Endothelial cell of umbilical vein (primary cell): ENCODE measurements at regions not wholly inside any gene's neighbourhood (a gene's known extent, or its start where the extent isn't known, plus 50 kb on each side); places are given as distances from the start of the nearest gene placed in this dataset.
A peak's percentile ranks its signal among the peaks of the same experiment; 100 is the strongest.

ENCODE experiments used
- CTCF ChIP-seq, 2 donors: IDR thresholded peaks; 1 replicate in 1 of 2; 2 replicates in 1 of 2; pipeline ENCODE4 v1.5.1; 2011; ENCODE audit warnings: low read length in 2 of 2, mild to moderate bottlenecking in 2 of 2, moderate library complexity in 2 of 2, control low read depth in 1 of 2, inconsistent platforms in 1 of 2, low read depth in 1 of 2; ENCODE audit not compliant: insufficient read depth in 1 of 2; ENCODE audit errors: extremely low read depth in 1 of 2
- EZH2 ChIP-seq: IDR thresholded peaks from 2 replicates; pipeline ENCODE4 v1.6.1; 2012; ENCODE audit warnings: borderline replicate concordance, low read depth, mild to moderate bottlenecking, moderate library complexity, low read length, inconsistent platforms; ENCODE audit not compliant: severe bottlenecking
- FOS ChIP-seq: IDR thresholded peaks from 2 replicates; pipeline ENCODE4 v1.6.1; 2011; ENCODE audit warnings: mild to moderate bottlenecking, low read length, moderate library complexity, borderline replicate concordance; ENCODE audit not compliant: insufficient read depth
- GATA2 ChIP-seq: IDR thresholded peaks from 2 replicates; pipeline ENCODE4 v1.7.0; 2011; ENCODE audit warnings: low read depth, mild to moderate bottlenecking, moderate library complexity, mixed read lengths, low read length; ENCODE audit not compliant: insufficient read length, insufficient read depth
- JUN ChIP-seq: IDR thresholded peaks from 2 replicates; pipeline ENCODE4 v1.6.1; 2011; ENCODE audit warnings: borderline replicate concordance, low read depth; ENCODE audit not compliant: insufficient read length, insufficient read depth
- MYC ChIP-seq: IDR thresholded peaks from one replicate; pipeline ENCODE4 v1.6.1; 2011; ENCODE audit warnings: mild to moderate bottlenecking, low read depth, low read length
- POLR2A ChIP-seq: IDR thresholded peaks from 2 replicates; pipeline ENCODE4 v1.6.1; 2012; ENCODE audit warnings: low read depth, mild to moderate bottlenecking, control low read depth, low read length
- POLR2AphosphoS5 ChIP-seq: IDR thresholded peaks from 2 replicates; pipeline ENCODE4 v1.6.1; 2012; ENCODE audit warnings: low read depth, mild to moderate bottlenecking, control low read depth, low read length, moderate library complexity; ENCODE audit not compliant: insufficient read depth
- TF ChIP-seq, protein P1 (sequence below): IDR thresholded peaks from 2 replicates; pipeline ENCODE4 v1.6.1; 2011; ENCODE audit not compliant: insufficient read depth, insufficient read length

GRCh38 chr14:53409969-53410368 lies 256.8 kb upstream of the DDHD1 start:
- TF ChIP-seq CTCF (IDR thresholded peaks at IDR 0.05; ENCODE audit: extremely low read depth in 1 of 2, insufficient read depth in 1 of 2, low read depth in 1 of 2, low read length in 2 of 2) = no peak
- no peak for TF ChIP-seq POLR2A
- no peak for TF ChIP-seq EZH2
- TF ChIP-seq POLR2AphosphoS5 = no peak
- no peak for TF ChIP-seq MYC
- TF ChIP-seq JUN = peak; percentile 6
- no peak for TF ChIP-seq FOS
- TF ChIP-seq, protein P1, sequence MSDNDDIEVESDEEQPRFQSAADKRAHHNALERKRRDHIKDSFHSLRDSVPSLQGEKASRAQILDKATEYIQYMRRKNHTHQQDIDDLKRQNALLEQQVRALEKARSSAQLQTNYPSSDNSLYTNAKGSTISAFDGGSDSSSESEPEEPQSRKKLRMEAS = no peak
- TF ChIP-seq GATA2 = no peak
